Neural progenitor cell (in vitro differentiated cells): ENCODE measurements at regions not wholly inside any gene's neighbourhood (a gene's known extent, or its start where the extent isn't known, plus 50 kb on each side); places are given as distances from the start of the nearest gene placed in this dataset.

Experiments used
- CTCF ChIP-seq: fragments of 200-600 bp; sonication (generic); IDR thresholded peaks from 2 replicates; pipeline ENCODE4 v1.5.1; 2017; ENCODE audit warnings: antibody characterized with exemption, mild to moderate bottlenecking
- EZH2 ChIP-seq: fragments of 200-600 bp; sonication (generic); IDR thresholded peaks from 2 replicates; pipeline ENCODE4 v1.6.1; 2017; ENCODE audit warnings: antibody characterized with exemption, mild to moderate bottlenecking, moderate library complexity
- EZH2phosphoT487 ChIP-seq: fragments of 200-600 bp; sonication (generic); IDR thresholded peaks from 2 replicates; pipeline ENCODE4 v1.6.1; 2017; ENCODE audit warnings: antibody characterized with exemption

GRCh38 chr2:206368484-206368883, 74.8 kb upstream of the ADAM23 start:
- TF ChIP-seq CTCF (no peak), EZH2 (no peak), EZH2phosphoT487 (no peak)
